ENCODE measurements at regions not wholly inside any gene's neighbourhood (a gene's known extent, or its start where the extent isn't known, plus 50 kb on each side); places are given as distances from the start of the nearest gene placed in this dataset.

DNA sequence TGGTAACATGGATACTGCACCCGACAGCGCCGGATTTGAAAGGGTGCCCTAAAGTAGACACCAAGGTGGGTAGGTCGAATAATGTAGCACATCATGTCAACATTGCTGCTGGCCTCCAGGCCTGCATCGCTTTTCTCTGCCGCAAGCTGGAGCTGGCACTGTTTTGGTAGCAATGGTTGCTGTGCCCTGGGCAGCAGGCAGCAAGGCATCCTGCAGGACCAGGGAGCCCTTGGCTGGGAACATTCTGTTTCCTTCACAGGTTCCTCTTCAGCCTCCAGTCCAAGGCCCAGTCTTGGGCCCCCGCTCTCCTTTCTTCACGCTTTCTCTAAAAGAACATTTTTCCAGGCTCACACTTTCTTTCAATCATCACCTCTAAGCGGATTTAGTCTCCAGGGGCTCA is 365.8 kb upstream of the JARID2 start:
- TF ChIP-seq, protein P1, sequence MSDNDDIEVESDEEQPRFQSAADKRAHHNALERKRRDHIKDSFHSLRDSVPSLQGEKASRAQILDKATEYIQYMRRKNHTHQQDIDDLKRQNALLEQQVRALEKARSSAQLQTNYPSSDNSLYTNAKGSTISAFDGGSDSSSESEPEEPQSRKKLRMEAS (CRISPR knock-in tag; IDR thresholded peaks at IDR 0.05) = no peak
- TF ChIP-seq CTCF (IDR thresholded peaks at IDR 0.05) (no peak), CREM (CRISPR knock-in tag; IDR thresholded peaks at IDR 0.05) (no peak), ZNF512 (CRISPR knock-in tag; IDR thresholded peaks at IDR 0.05; ENCODE audit: borderline replicate concordance) (no peak), PREB (CRISPR knock-in tag; IDR thresholded peaks at IDR 0.05; ENCODE audit: borderline replicate concordance) (no peak)
- TF ChIP-seq, protein P2, sequence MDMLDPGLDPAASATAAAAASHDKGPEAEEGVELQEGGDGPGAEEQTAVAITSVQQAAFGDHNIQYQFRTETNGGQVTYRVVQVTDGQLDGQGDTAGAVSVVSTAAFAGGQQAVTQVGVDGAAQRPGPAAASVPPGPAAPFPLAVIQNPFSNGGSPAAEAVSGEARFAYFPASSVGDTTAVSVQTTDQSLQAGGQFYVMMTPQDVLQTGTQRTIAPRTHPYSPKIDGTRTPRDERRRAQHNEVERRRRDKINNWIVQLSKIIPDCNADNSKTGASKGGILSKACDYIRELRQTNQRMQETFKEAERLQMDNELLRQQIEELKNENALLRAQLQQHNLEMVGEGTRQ (CRISPR knock-in tag; IDR thresholded peaks at IDR 0.05) = no peak
- TF ChIP-seq, protein P3, sequence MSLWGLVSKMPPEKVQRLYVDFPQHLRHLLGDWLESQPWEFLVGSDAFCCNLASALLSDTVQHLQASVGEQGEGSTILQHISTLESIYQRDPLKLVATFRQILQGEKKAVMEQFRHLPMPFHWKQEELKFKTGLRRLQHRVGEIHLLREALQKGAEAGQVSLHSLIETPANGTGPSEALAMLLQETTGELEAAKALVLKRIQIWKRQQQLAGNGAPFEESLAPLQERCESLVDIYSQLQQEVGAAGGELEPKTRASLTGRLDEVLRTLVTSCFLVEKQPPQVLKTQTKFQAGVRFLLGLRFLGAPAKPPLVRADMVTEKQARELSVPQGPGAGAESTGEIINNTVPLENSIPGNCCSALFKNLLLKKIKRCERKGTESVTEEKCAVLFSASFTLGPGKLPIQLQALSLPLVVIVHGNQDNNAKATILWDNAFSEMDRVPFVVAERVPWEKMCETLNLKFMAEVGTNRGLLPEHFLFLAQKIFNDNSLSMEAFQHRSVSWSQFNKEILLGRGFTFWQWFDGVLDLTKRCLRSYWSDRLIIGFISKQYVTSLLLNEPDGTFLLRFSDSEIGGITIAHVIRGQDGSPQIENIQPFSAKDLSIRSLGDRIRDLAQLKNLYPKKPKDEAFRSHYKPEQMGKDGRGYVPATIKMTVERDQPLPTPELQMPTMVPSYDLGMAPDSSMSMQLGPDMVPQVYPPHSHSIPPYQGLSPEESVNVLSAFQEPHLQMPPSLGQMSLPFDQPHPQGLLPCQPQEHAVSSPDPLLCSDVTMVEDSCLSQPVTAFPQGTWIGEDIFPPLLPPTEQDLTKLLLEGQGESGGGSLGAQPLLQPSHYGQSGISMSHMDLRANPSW (CRISPR knock-in tag; conservative IDR thresholded peaks at IDR 0.05; ENCODE audit: low read depth) = no peak
- TF ChIP-seq, protein P4, sequence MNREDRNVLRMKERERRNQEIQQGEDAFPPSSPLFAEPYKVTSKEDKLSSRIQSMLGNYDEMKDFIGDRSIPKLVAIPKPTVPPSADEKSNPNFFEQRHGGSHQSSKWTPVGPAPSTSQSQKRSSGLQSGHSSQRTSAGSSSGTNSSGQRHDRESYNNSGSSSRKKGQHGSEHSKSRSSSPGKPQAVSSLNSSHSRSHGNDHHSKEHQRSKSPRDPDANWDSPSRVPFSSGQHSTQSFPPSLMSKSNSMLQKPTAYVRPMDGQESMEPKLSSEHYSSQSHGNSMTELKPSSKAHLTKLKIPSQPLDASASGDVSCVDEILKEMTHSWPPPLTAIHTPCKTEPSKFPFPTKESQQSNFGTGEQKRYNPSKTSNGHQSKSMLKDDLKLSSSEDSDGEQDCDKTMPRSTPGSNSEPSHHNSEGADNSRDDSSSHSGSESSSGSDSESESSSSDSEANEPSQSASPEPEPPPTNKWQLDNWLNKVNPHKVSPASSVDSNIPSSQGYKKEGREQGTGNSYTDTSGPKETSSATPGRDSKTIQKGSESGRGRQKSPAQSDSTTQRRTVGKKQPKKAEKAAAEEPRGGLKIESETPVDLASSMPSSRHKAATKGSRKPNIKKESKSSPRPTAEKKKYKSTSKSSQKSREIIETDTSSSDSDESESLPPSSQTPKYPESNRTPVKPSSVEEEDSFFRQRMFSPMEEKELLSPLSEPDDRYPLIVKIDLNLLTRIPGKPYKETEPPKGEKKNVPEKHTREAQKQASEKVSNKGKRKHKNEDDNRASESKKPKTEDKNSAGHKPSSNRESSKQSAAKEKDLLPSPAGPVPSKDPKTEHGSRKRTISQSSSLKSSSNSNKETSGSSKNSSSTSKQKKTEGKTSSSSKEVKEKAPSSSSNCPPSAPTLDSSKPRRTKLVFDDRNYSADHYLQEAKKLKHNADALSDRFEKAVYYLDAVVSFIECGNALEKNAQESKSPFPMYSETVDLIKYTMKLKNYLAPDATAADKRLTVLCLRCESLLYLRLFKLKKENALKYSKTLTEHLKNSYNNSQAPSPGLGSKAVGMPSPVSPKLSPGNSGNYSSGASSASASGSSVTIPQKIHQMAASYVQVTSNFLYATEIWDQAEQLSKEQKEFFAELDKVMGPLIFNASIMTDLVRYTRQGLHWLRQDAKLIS (CRISPR knock-in tag; IDR thresholded peaks at IDR 0.05; ENCODE audit: borderline replicate concordance) = no peak
- TF ChIP-seq, protein P5, sequence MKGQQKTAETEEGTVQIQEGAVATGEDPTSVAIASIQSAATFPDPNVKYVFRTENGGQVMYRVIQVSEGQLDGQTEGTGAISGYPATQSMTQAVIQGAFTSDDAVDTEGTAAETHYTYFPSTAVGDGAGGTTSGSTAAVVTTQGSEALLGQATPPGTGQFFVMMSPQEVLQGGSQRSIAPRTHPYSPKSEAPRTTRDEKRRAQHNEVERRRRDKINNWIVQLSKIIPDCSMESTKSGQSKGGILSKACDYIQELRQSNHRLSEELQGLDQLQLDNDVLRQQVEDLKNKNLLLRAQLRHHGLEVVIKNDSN (CRISPR knock-in tag; IDR thresholded peaks at IDR 0.05) = no peak
- TF ChIP-seq, protein P6, sequence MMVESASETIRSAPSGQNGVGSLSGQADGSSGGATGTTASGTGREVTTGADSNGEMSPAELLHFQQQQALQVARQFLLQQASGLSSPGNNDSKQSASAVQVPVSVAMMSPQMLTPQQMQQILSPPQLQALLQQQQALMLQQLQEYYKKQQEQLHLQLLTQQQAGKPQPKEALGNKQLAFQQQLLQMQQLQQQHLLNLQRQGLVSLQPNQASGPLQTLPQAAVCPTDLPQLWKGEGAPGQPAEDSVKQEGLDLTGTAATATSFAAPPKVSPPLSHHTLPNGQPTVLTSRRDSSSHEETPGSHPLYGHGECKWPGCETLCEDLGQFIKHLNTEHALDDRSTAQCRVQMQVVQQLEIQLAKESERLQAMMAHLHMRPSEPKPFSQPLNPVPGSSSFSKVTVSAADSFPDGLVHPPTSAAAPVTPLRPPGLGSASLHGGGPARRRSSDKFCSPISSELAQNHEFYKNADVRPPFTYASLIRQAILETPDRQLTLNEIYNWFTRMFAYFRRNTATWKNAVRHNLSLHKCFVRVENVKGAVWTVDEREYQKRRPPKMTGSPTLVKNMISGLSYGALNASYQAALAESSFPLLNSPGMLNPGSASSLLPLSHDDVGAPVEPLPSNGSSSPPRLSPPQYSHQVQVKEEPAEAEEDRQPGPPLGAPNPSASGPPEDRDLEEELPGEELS (CRISPR knock-in tag; IDR thresholded peaks at IDR 0.05) = no peak
